WERI-Rb-1 (cell line): ENCODE measurements at regions not wholly inside any gene's neighbourhood (a gene's known extent, or its start where the extent isn't known, plus 50 kb on each side); places are given as distances from the start of the nearest gene placed in this dataset.

Experiments
- DNase-seq: peaks from one replicate; pipeline ENCODE4 v3.0.0-alpha.2; 2020
- H3K27ac ChIP-seq: fragments of 250-450 bp; sonication (Bioruptor Pico); 2 replicates; pipeline ENCODE4 v1.5.1; 2020; ENCODE audit warnings: mild to moderate bottlenecking, moderate library complexity
- H3K27me3 ChIP-seq: fragments of 250-450 bp; sonication (Bioruptor Pico); 2 replicates; pipeline ENCODE4 v1.5.1; 2021; ENCODE audit warnings: mild to moderate bottlenecking, low read depth, moderate library complexity; ENCODE audit not compliant: insufficient read depth, severe bottlenecking
- H3K36me3 ChIP-seq: fragments of 250-450 bp; sonication (Bioruptor Pico); 2 replicates; pipeline ENCODE4 v1.5.1; 2020; ENCODE audit warnings: mild to moderate bottlenecking, moderate library complexity
- H3K4me3 ChIP-seq: 2 replicates; pipeline ENCODE4 v1.5.1; 2011; ENCODE audit warnings: low read depth, mild to moderate bottlenecking, control low read depth, low read length
- H3K9me3 ChIP-seq: fragments of 250-450 bp; sonication (Bioruptor Pico); 2 replicates; pipeline ENCODE4 v1.5.1; 2021; ENCODE audit warnings: mild to moderate bottlenecking, moderate library complexity; ENCODE audit not compliant: severe bottlenecking
- TF ChIP-seq, protein P1 (sequence below): IDR thresholded peaks from 2 replicates; pipeline ENCODE4 v1.5.1; 2011; ENCODE audit warnings: low read depth, mild to moderate bottlenecking, control low read depth, inconsistent platforms, low read length

- no peaks in the 10 kb centered on the region for H3K27me3 ChIP-seq
- H3K9me3 ChIP-seq: no peaks in the 10 kb centered on the region
- H3K36me3 ChIP-seq: no peaks in the 10 kb centered on the region
- no peak overlapping the region for H3K27ac ChIP-seq
- H3K4me3 ChIP-seq: no peak overlapping the region
- DNase-seq: no peak
- TF ChIP-seq, protein P1, sequence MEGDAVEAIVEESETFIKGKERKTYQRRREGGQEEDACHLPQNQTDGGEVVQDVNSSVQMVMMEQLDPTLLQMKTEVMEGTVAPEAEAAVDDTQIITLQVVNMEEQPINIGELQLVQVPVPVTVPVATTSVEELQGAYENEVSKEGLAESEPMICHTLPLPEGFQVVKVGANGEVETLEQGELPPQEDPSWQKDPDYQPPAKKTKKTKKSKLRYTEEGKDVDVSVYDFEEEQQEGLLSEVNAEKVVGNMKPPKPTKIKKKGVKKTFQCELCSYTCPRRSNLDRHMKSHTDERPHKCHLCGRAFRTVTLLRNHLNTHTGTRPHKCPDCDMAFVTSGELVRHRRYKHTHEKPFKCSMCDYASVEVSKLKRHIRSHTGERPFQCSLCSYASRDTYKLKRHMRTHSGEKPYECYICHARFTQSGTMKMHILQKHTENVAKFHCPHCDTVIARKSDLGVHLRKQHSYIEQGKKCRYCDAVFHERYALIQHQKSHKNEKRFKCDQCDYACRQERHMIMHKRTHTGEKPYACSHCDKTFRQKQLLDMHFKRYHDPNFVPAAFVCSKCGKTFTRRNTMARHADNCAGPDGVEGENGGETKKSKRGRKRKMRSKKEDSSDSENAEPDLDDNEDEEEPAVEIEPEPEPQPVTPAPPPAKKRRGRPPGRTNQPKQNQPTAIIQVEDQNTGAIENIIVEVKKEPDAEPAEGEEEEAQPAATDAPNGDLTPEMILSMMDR: no peak
Measured at GRCh38 chr2:172213116-172213860, 110.6 kb upstream of the DLX2 start.

- TF ChIP-seq, protein P1: no peak
- H3K9me3 ChIP-seq: no peaks in the 10 kb centered on the region
- no peaks in the 10 kb centered on the region for H3K27me3 ChIP-seq
- no peak overlapping the region for H3K4me3 ChIP-seq
- H3K36me3 ChIP-seq: no peaks in the 10 kb centered on the region
- DNase-seq: no peak
- H3K27ac ChIP-seq: no peak overlapping the region
Measured at GRCh38 chr2:172214252-172214651, 111.6 kb upstream of the DLX2 start.

DNA sequence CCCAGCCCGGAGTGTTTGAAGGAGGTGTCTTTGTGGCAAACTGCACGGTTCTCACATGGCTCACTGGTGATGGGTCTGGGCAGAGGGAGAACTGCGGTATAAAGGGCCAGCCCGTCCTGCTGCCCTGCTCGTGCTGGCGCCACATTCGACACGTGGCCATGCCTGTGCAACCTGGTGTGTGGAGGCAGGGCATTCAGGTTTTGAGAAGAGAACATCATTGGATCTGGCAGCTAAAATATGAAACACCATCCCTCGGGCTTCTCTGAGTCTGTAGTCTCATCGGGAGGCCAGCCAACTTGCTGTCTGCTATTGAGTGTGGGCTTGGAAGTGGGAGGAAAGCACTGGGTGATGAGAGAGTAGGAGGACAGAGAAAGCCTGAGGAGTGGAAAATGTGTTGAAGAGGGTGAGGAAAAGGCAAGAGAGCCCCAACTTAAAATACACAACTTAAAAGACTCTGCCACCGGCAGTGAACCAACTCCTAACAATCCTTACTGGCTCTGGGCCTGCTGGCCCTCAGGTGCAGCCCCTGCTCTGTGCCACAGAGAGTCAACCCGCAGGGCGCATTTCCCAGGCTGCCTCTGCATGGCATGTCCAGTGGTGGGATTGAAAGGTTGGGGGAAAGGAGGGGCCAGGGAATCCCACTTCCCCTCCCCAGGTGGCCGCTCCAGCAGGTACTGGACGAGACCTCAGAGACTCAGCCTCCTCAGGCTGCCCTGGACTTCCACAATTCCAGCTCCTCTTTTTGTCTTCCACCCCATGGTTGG lies 112.7 kb upstream of the DLX2 start:
- Histone ChIP-seq H3K9me3 (no peaks in the 10 kb centered on the region), H3K27me3 (no peaks in the 10 kb centered on the region), H3K27ac (no peak overlapping the region), H3K36me3 (no peaks in the 10 kb centered on the region), H3K4me3 (no peak overlapping the region)
- no peak for DNase-seq
- TF ChIP-seq, protein P1: no peak

DNA sequence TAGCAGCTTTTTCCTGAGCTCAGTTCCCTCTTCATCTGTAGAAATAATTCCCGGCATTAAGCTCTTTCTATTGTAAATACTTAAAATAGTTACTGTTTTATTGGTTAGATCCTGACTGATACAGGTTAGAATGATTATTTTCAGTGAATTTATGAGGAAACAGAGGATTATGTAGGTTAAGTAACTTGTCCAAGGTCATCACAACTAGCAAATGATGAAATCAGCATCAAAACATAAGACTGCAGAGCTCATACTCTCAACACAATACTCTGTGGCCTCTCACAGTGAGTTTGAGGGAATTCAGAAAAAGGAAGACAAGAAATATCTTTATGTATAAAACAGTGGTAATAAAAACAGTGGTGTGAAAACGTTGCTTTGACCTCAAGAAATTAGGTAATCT lies 113.2 kb upstream of the DLX2 start:
- Histone ChIP-seq H3K27me3 (no peaks in the 10 kb centered on the region), H3K27ac (no peak overlapping the region), H3K4me3 (no peak overlapping the region), H3K36me3 (no peaks in the 10 kb centered on the region), H3K9me3 (no peaks in the 10 kb centered on the region)
- TF ChIP-seq, protein P1: no peak
- DNase-seq: no peak

DNA sequence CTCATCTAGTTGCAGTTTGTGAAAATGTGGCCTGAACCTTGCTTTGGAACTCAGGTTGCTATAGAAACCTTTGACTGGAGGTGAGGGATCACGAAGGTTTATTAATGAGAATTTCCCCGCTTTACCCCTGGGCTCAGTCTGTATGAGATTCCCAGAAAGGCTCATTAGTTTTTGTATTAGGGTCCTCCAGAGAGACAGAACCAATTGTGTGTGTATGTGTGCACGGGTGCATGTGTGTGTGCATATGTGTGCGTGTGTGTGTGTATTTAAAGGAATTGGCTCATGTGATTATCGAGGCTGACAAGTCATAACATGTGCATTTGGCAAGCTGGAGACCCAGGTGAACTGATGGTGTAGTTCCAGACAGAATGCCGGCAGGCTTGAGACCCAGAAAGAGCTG lies 113.8 kb upstream of the DLX2 start:
- TF ChIP-seq, protein P1: no peak
- H3K36me3 ChIP-seq: no peaks in the 10 kb centered on the region
- no peaks in the 10 kb centered on the region for H3K27me3 ChIP-seq
- H3K27ac ChIP-seq: no peak overlapping the region
- no peaks in the 10 kb centered on the region for H3K9me3 ChIP-seq
- no peak for DNase-seq
- no peak overlapping the region for H3K4me3 ChIP-seq
